Heart right ventricle (tissue), 16 donors: ENCODE measurements at regions not wholly inside any gene's neighbourhood (a gene's known extent, or its start where the extent isn't known, plus 50 kb on each side); places are given as distances from the start of the nearest gene placed in this dataset.

Experiments
- ATAC-seq, 8 donors: fragments of 200-7000 bp; cut with Tn5 transposase; one replicate each; pipeline ENCODE4 v1.9.1; 2020; ENCODE audit warnings: mild to moderate bottlenecking in 8 of 8, moderate library complexity in 8 of 8, moderate number of reproducible peaks in 1 of 8
- DNase-seq, 2 donors: peaks; one replicate each; pipeline ENCODE4 v3.0.0-alpha.2; 2020
- H3K27ac ChIP-seq, 10 donors: fragments of 200-600 bp; sonication (generic) in 2 of 10; one replicate each; pipeline versions ENCODE4 v1.5.0 to v1.8.0; 2020 to 2022; ENCODE audit warnings: mild to moderate bottlenecking in 3 of 10
- H3K27me3 ChIP-seq, 7 donors: fragments of 200-600 bp; one replicate each; pipeline ENCODE4 v1.8.0; 2021 to 2022; ENCODE audit warnings: mild to moderate bottlenecking in 2 of 7
- H3K36me3 ChIP-seq, 9 donors: fragments of 200-600 bp; sonication (generic) in 1 of 9; one replicate each; pipeline versions ENCODE4 v1.5.0 to v1.8.0; 2020 to 2022; ENCODE audit warnings: mild to moderate bottlenecking in 2 of 9
- H3K4me1 ChIP-seq, 9 donors: fragments of 200-600 bp; sonication (generic) in 1 of 9; one replicate each; pipeline versions ENCODE4 v1.5.0 to v1.8.0; 2020 to 2022; ENCODE audit warnings: mild to moderate bottlenecking in 4 of 9
- H3K4me3 ChIP-seq, 10 donors: fragments of 200-600 bp; sonication (generic) in 2 of 10; one replicate each; pipeline versions ENCODE4 v1.5.0 to v1.8.0; 2020 to 2022; ENCODE audit warnings: mild to moderate bottlenecking in 7 of 10, moderate library complexity in 2 of 10
- H3K9me3 ChIP-seq, 11 donors: fragments of 200-600 bp in 10 of 11; sonication (generic) in 2 of 11; one replicate each; pipeline versions ENCODE4 v1.5.0 to v1.8.0; 2013 to 2022; ENCODE audit warnings: mild to moderate bottlenecking in 2 of 11, control low read depth in 1 of 11, moderate library complexity in 1 of 11
- WGBS, 2 donors: extraction: QIAGEN DNeasy Blood & Tissue Kit; methylation state at CpG; one replicate each; pipeline ENCODE4 v1.1.7; 2013; ENCODE audit warnings: inconsistent platforms in 1 of 2; 5-methylcytosine and 5-hydroxymethylcytosine counted together
- intact Hi-C, 10 donors: fragments of 100-400 bp; cut with DNase I; formaldehyde crosslinking; loops; one replicate each; pipeline versions ENCODE4 v1.11.1 to v1.14.2; 2022
- TF ChIP-seq, protein P1 (sequence below), 9 donors: fragments of 200-600 bp; sonication (generic) in 2 of 9; IDR thresholded peaks; one replicate each; pipeline versions ENCODE4 v1.5.0 to v1.8.0; 2021 to 2022; ENCODE audit warnings: antibody characterized with exemption in 9 of 9, mild to moderate bottlenecking in 5 of 9, moderate library complexity in 1 of 9
- donor health status: Arrhythmogenic right ventricular cardiomyopathy.
- donor health status: ischemic (EF 13 %, LVEDD 7.1; RV severe dilation, severe dysfunction).
- donor health status: healthy with polysubstance abuse.
- donor health status: DM: no; HTN: yes; CAD: no.
- donor health status: DM: no; HTN: no; CAD: no.
- donor health status: ischemic (EF 25% LVEDD 6.9; RV normal size, moderate dysfunction).
- donor health status: ischemic (EF 25% LVEDD 5.7; RV mildly dilated, moderate dysfunction).
- donor health status: healthy.
- donor health status: DM: yes; HTN: yes; CAD: no.
- donor health status: Ischemic cardiomyopathy.
- donor health status: ischemic (EF 35%, LVEDD 5.7; RV mildly dilated, moderate dysfunction).
- donor health status: nonischemic (EF 11% LVEDD 7.7; RV severe dilation, severe dysfunction).
- donor health status: DM: yes; HTN: yes; CAD: no.
- donor health status: PGD.
- donor health status: ischemic (EF 29% LVEDD 5.4; RV normal size, mild dysfunction).
- donor health status: nonischemic (EF 23%, LVEDD 6.1; RV moderate dilation, normal function).

GRCh38 chr4:83728191-83728590, 192.3 kb downstream of the GPAT3 start:
- TF ChIP-seq, protein P1, sequence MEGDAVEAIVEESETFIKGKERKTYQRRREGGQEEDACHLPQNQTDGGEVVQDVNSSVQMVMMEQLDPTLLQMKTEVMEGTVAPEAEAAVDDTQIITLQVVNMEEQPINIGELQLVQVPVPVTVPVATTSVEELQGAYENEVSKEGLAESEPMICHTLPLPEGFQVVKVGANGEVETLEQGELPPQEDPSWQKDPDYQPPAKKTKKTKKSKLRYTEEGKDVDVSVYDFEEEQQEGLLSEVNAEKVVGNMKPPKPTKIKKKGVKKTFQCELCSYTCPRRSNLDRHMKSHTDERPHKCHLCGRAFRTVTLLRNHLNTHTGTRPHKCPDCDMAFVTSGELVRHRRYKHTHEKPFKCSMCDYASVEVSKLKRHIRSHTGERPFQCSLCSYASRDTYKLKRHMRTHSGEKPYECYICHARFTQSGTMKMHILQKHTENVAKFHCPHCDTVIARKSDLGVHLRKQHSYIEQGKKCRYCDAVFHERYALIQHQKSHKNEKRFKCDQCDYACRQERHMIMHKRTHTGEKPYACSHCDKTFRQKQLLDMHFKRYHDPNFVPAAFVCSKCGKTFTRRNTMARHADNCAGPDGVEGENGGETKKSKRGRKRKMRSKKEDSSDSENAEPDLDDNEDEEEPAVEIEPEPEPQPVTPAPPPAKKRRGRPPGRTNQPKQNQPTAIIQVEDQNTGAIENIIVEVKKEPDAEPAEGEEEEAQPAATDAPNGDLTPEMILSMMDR (IDR thresholded peaks at IDR 0.05), result no peak
- Histone ChIP-seq H3K4me1 (peaks cover 0 to 3% (median 0%) of the 10 kb centered on the region in 9 donors), H3K9me3 (peaks cover 0 to 23% (median 0%) of the 10 kb centered on the region in 11 donors), H3K36me3 (no peaks in the 10 kb centered on the region), H3K27me3 (peaks cover 0 to 6% (median 0%) of the 10 kb centered on the region in 7 donors), H3K27ac (no peak overlapping the region), H3K4me3 (no peak overlapping the region)
- intact Hi-C loops, result no loop called here
- ATAC-seq (no peak), DNase-seq (no peak)

DNA sequence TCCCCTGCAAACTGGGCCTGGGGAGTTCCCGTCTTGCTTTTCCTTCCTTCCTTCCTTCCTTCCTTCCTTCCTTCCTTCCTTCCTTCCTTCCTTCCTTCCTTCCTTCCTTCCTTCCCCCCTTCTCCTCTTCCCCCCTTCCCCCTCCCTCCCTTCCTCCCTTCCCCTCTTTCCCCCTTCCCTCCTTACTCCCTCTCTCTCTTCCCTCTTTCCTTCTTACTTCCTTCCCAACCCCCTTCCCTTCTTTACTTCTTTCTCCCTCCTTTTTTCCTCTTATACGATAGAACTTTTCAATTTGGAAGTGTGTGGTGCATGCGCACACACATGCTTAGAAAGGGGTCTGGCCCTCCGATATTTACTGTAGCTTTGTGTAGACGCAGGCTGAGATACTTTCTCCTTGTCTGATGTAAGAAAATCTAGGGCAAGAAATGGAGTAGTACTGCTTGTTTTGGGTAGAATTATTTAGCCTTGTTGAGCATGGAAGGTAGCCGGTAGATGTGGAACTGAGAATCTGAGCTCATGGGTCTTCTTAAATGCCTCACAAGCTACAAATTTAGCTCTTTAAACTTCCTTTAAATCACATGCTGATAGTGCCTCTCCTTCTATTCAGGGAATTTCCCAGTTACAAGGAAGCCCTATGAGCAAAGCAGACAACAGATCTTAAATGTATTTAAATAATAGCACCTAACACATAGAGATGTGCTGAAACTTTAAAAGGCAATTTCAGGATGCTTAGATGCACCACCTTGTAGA, 189.6 kb downstream of the GPAT3 start:
- Histone ChIP-seq H3K27me3 (peaks cover 0 to 9% (median 3%) of the 10 kb centered on the region in 7 donors), H3K36me3 (no peaks in the 10 kb centered on the region), H3K27ac (no peak overlapping the region), H3K4me3 (no peak overlapping the region), H3K9me3 (peaks cover 0 to 16% (median 0%) of the 10 kb centered on the region in 11 donors), H3K4me1 (peaks cover 0 to 7% (median 0%) of the 10 kb centered on the region in 9 donors)
- TF ChIP-seq, protein P1 (IDR thresholded peaks at IDR 0.05), result no peak
- DNase-seq, result no peak
- no peak for ATAC-seq
- intact Hi-C loops, result no loop called here
- whole genome bisulfite sequencing, 2 donors, result 86% methylated on average over 6 of the region's 6 CpGs

GRCh38 chr4:83724485-83725335, 188.8 kb downstream of the GPAT3 start:
- TF ChIP-seq, protein P1 (IDR thresholded peaks at IDR 0.05), result no peak
- Histone ChIP-seq H3K36me3 (no peaks in the 10 kb centered on the region), H3K27me3 (peaks cover 0 to 9% (median 3%) of the 10 kb centered on the region in 7 donors), H3K27ac (no peak overlapping the region), H3K4me1 (peaks cover 0 to 7% (median 0%) of the 10 kb centered on the region in 9 donors), H3K4me3 (no peak overlapping the region), H3K9me3 (peaks cover 0 to 8% (median 0%) of the 10 kb centered on the region in 11 donors)
- 80 to 83% methylated on average over 14 of the region's 14 CpGs for WGBS, 2 donors
- ATAC-seq (no peak), DNase-seq (no peak)
- intact Hi-C loops, result no loop called here

GRCh38 chr4:83723609-83724008, 187.7 kb downstream of the GPAT3 start:
- H3K4me1 ChIP-seq, result peaks cover 0 to 7% (median 0%) of the 10 kb centered on the region in 9 donors
- intact Hi-C loops, result no loop called here
- H3K27me3 ChIP-seq, result peaks cover 0 to 9% (median 0%) of the 10 kb centered on the region in 7 donors
- ATAC-seq (no peak), DNase-seq (no peak)
- no peaks in the 10 kb centered on the region for H3K9me3 ChIP-seq
- 82 to 84% methylated on average over 6 of the region's 6 CpGs for WGBS, 2 donors
- H3K4me3 ChIP-seq, result no peak overlapping the region
- no peaks in the 10 kb centered on the region for H3K36me3 ChIP-seq
- TF ChIP-seq, protein P1 (IDR thresholded peaks at IDR 0.05), result no peak
- H3K27ac ChIP-seq, result no peak overlapping the region
